Karpas-422 (cell line): ENCODE measurements at regions not wholly inside any gene's neighbourhood (a gene's known extent, or its start where the extent isn't known, plus 50 kb on each side); places are given as distances from the start of the nearest gene placed in this dataset.

ENCODE experiments used
- DNase-seq: peaks from one replicate; pipeline ENCODE4 v3.0.0-alpha.2; 2015
- H2AFZ ChIP-seq: fragments of 200-600 bp; sonication (generic); 2 replicates; pipeline ENCODE4 v1.6.1; 2014; ENCODE audit warnings: antibody characterized with exemption, low read length, mixed read lengths
- H3K27ac ChIP-seq: fragments of 200-600 bp; sonication (generic); 2 replicates; pipeline ENCODE4 v1.5.1; 2014; ENCODE audit warnings: mild to moderate bottlenecking, low read length, moderate library complexity
- H3K27me3 ChIP-seq: fragments of 200-600 bp; sonication (generic); 2 replicates; pipeline ENCODE4 v1.6.1; 2014; ENCODE audit warnings: low read length, mixed read lengths
- H3K36me3 ChIP-seq: fragments of 200-600 bp; sonication (generic); 2 replicates; pipeline ENCODE4 v1.6.1; 2014; ENCODE audit warnings: low read length, mixed read lengths; ENCODE audit not compliant: insufficient read depth
- H3K4me1 ChIP-seq: fragments of 200-600 bp; sonication (generic); 2 replicates; pipeline ENCODE4 v1.6.1; 2014; ENCODE audit warnings: mild to moderate bottlenecking, low read length, mixed read lengths
- H3K4me2 ChIP-seq: fragments of 200-600 bp; sonication (generic); 2 replicates; pipeline ENCODE4 v1.6.1; 2014; ENCODE audit warnings: low read length, low read depth, mild to moderate bottlenecking; ENCODE audit not compliant: poor library complexity, severe bottlenecking
- H3K4me3 ChIP-seq: fragments of 200-600 bp; sonication (generic); 2 replicates; pipeline ENCODE4 v1.5.1; 2014; ENCODE audit warnings: mild to moderate bottlenecking, antibody characterized with exemption, low read length, mixed read lengths
- H3K79me2 ChIP-seq: fragments of 200-600 bp; sonication (generic); 2 replicates; pipeline ENCODE4 v1.6.1; 2014; ENCODE audit warnings: mild to moderate bottlenecking, low read length, mixed read lengths
- H3K9ac ChIP-seq: fragments of 200-600 bp; sonication (generic); 2 replicates; pipeline ENCODE4 v1.6.0; 2014; ENCODE audit warnings: low read length
- H3K9me2 ChIP-seq: fragments of 200-600 bp; sonication (generic), shearing (Covaris generic); replicated peaks from 2 replicates; pipeline ENCODE4 v1.6.0; 2014; ENCODE audit warnings: mild to moderate bottlenecking, low read length, moderate library complexity; ENCODE audit not compliant: insufficient read depth
- H3K9me3 ChIP-seq: fragments of 300-700, 200-600 bp; sonication (generic); 2 replicates; pipeline ENCODE4 v1.6.1; 2014; ENCODE audit warnings: low read length, mixed read lengths
- H4K20me1 ChIP-seq: fragments of 200-600 bp; sonication (generic); 2 replicates; pipeline ENCODE4 v1.6.1; 2014; ENCODE audit warnings: mild to moderate bottlenecking, antibody characterized with exemption, low read length, low read depth; ENCODE audit not compliant: insufficient read depth

GRCh38 chr5:155408465-155408864, 394.9 kb downstream of the KIF4B start:
- Histone ChIP-seq H3K36me3 (no peaks in the 10 kb centered on the region), H3K4me1 (no peaks in the 10 kb centered on the region), H3K27ac (no peak overlapping the region), H3K9me2 (no peaks in the 10 kb centered on the region), H4K20me1 (no peaks in the 10 kb centered on the region), H3K4me2 (no peak overlapping the region), H3K9me3 (no peaks in the 10 kb centered on the region), H2AFZ (no peak overlapping the region), H3K4me3 (no peak overlapping the region), H3K79me2 (no peaks in the 10 kb centered on the region), H3K9ac (no peak overlapping the region), H3K27me3 (no peaks in the 10 kb centered on the region)
- no peak for DNase-seq

- DNase-seq, result no peak
- no peak overlapping the region for H2AFZ ChIP-seq
- no peaks in the 10 kb centered on the region for H3K9me3 ChIP-seq
Measured at GRCh38 chr5:155416765-155417164, 403.2 kb downstream of the KIF4B start.

GRCh38 chr5:155418960-155419579, 405.5 kb downstream of the KIF4B start:
- H3K9me2 ChIP-seq, result no peaks in the 10 kb centered on the region
- no peaks in the 10 kb centered on the region for H3K4me1 ChIP-seq
- no peak for DNase-seq
- H4K20me1 ChIP-seq, result no peaks in the 10 kb centered on the region
- no peak overlapping the region for H2AFZ ChIP-seq
- no peaks in the 10 kb centered on the region for H3K27me3 ChIP-seq
- no peaks in the 10 kb centered on the region for H3K79me2 ChIP-seq
- H3K36me3 ChIP-seq, result no peaks in the 10 kb centered on the region
- H3K27ac ChIP-seq, result no peak overlapping the region
- H3K9me3 ChIP-seq, result no peaks in the 10 kb centered on the region
- no peak overlapping the region for H3K4me3 ChIP-seq
- H3K9ac ChIP-seq, result no peak overlapping the region
- no peak overlapping the region for H3K4me2 ChIP-seq

More at GRCh38 chr5:155416765-155417164, 403.2 kb downstream of the KIF4B start:
- no peaks in the 10 kb centered on the region for H3K9me2 ChIP-seq
- no peak overlapping the region for H3K9ac ChIP-seq
- no peak overlapping the region for H3K4me3 ChIP-seq
- H4K20me1 ChIP-seq, result no peaks in the 10 kb centered on the region
- no peaks in the 10 kb centered on the region for H3K36me3 ChIP-seq
- no peaks in the 10 kb centered on the region for H3K27me3 ChIP-seq
- H3K4me1 ChIP-seq, result no peaks in the 10 kb centered on the region
- no peaks in the 10 kb centered on the region for H3K79me2 ChIP-seq
- no peak overlapping the region for H3K27ac ChIP-seq
- no peak overlapping the region for H3K4me2 ChIP-seq

GRCh38 chr5:155430192-155430591, 416.6 kb downstream of the KIF4B start:
- Histone ChIP-seq H3K9ac (no peak overlapping the region), H3K9me3 (no peaks in the 10 kb centered on the region), H3K9me2 (no peaks in the 10 kb centered on the region), H3K27ac (no peak overlapping the region), H2AFZ (no peak overlapping the region), H3K4me3 (no peak overlapping the region), H3K4me1 (no peaks in the 10 kb centered on the region), H3K4me2 (no peak overlapping the region), H3K36me3 (no peaks in the 10 kb centered on the region), H4K20me1 (no peaks in the 10 kb centered on the region), H3K79me2 (no peaks in the 10 kb centered on the region), H3K27me3 (no peaks in the 10 kb centered on the region)
- DNase-seq, result no peak

GRCh38 chr5:155434267-155434666, 420.7 kb downstream of the KIF4B start:
- Histone ChIP-seq H3K9me2 (no peaks in the 10 kb centered on the region; the same call in 1 of the 2 replicates), H2AFZ (no peak overlapping the region), H3K9ac (no peak overlapping the region), H3K4me2 (no peak overlapping the region), H3K36me3 (no peaks in the 10 kb centered on the region), H3K27me3 (no peaks in the 10 kb centered on the region), H3K79me2 (no peaks in the 10 kb centered on the region), H3K9me3 (no peaks in the 10 kb centered on the region), H3K27ac (no peak overlapping the region), H3K4me3 (no peak overlapping the region), H4K20me1 (no peaks in the 10 kb centered on the region), H3K4me1 (no peaks in the 10 kb centered on the region)
- no peak for DNase-seq

GRCh38 chr5:155434681-155435080, 421.1 kb downstream of the KIF4B start:
- Histone ChIP-seq H3K9me3 (no peaks in the 10 kb centered on the region), H3K4me2 (no peak overlapping the region), H3K4me1 (no peaks in the 10 kb centered on the region), H2AFZ (no peak overlapping the region), H3K9ac (no peak overlapping the region), H3K4me3 (no peak overlapping the region), H3K27me3 (no peaks in the 10 kb centered on the region), H3K9me2 (no peaks in the 10 kb centered on the region; the same call in 1 of the 2 replicates), H3K79me2 (no peaks in the 10 kb centered on the region), H4K20me1 (no peaks in the 10 kb centered on the region), H3K27ac (no peak overlapping the region), H3K36me3 (no peaks in the 10 kb centered on the region)
- no peak for DNase-seq

GRCh38 chr5:155441849-155442248, 428.3 kb downstream of the KIF4B start:
- Histone ChIP-seq H3K79me2 (no peaks in the 10 kb centered on the region), H3K9ac (no peak overlapping the region), H3K27me3 (no peaks in the 10 kb centered on the region), H3K9me2 (no peaks in the 10 kb centered on the region), H2AFZ (no peak overlapping the region), H3K4me2 (no peak overlapping the region), H3K4me3 (no peak overlapping the region), H3K27ac (no peak overlapping the region), H4K20me1 (no peaks in the 10 kb centered on the region), H3K4me1 (no peaks in the 10 kb centered on the region), H3K36me3 (no peaks in the 10 kb centered on the region), H3K9me3 (no peaks in the 10 kb centered on the region)
- DNase-seq, result no peak

GRCh38 chr5:155451106-155451505, 437.6 kb downstream of the KIF4B start:
- no peaks in the 10 kb centered on the region for H3K79me2 ChIP-seq
- H3K4me3 ChIP-seq, result no peak overlapping the region
- H3K9ac ChIP-seq, result no peak overlapping the region
- H3K4me1 ChIP-seq, result no peaks in the 10 kb centered on the region
- H3K9me3 ChIP-seq, result no peaks in the 10 kb centered on the region
- H3K27me3 ChIP-seq, result no peaks in the 10 kb centered on the region
- no peaks in the 10 kb centered on the region for H4K20me1 ChIP-seq
- no peak overlapping the region for H2AFZ ChIP-seq
- H3K27ac ChIP-seq, result no peak overlapping the region
- no peak for DNase-seq
- H3K36me3 ChIP-seq, result no peaks in the 10 kb centered on the region
- no peak overlapping the region for H3K4me2 ChIP-seq
- no peaks in the 10 kb centered on the region for H3K9me2 ChIP-seq
